ENCODE measurements at regions not wholly inside any gene's neighbourhood (a gene's known extent, or its start where the extent isn't known, plus 50 kb on each side); places are given as distances from the start of the nearest gene placed in this dataset.
A peak's percentile ranks its signal among the peaks of the same experiment; 100 is the strongest.

GRCh38 chr10:63744060-63744941 lies 223.1 kb downstream of the REEP3 start:
- peak; percentile 34 for DNase-seq (ENCODE audit: low spot score)

GRCh38 chr10:63749915-63750314 lies 228.7 kb downstream of the REEP3 start:
- no peak for DNase-seq (ENCODE audit: low spot score)

- DNase-seq (ENCODE audit: low spot score): no peak
Measured at GRCh38 chr10:63751836-63752235, 230.6 kb downstream of the REEP3 start.

GRCh38 chr10:63752318-63752717 lies 231.1 kb downstream of the REEP3 start:
- DNase-seq (ENCODE audit: low spot score): no peak

- no peak for DNase-seq (ENCODE audit: low spot score)
Measured at GRCh38 chr10:63753808-63754207, 232.6 kb downstream of the REEP3 start.

GRCh38 chr10:63755441-63755840 lies 234.2 kb downstream of the REEP3 start:
- no peak for DNase-seq (ENCODE audit: low spot score)

GRCh38 chr10:63757067-63757466 lies 235.9 kb downstream of the REEP3 start:
- DNase-seq (ENCODE audit: low spot score): no peak

GRCh38 chr10:63758080-63758479 lies 236.9 kb downstream of the REEP3 start:
- peak; percentile 7 for DNase-seq (ENCODE audit: low spot score)

- DNase-seq (ENCODE audit: low spot score): no peak
Measured at GRCh38 chr10:63759335-63759734, 238.1 kb downstream of the REEP3 start.

GRCh38 chr10:63760034-63760707 lies 239.0 kb downstream of the REEP3 start:
- peak; percentile 30 for DNase-seq (ENCODE audit: low spot score)

GRCh38 chr10:63760708-63761047 lies 239.5 kb downstream of the REEP3 start:
- no peak for DNase-seq (ENCODE audit: low spot score)

- no peak for DNase-seq (ENCODE audit: low spot score)
Measured at GRCh38 chr10:63761243-63761642, 240.0 kb downstream of the REEP3 start.

GRCh38 chr10:63763744-63764143 lies 242.5 kb downstream of the REEP3 start:
- DNase-seq (ENCODE audit: low spot score): peak; percentile 18

- DNase-seq (ENCODE audit: low spot score): peak; percentile 56
Measured at GRCh38 chr10:63765126-63765525, 243.9 kb downstream of the REEP3 start.

- peak; percentile 25 for DNase-seq (ENCODE audit: low spot score)
Measured at GRCh38 chr10:63766745-63767137, 245.5 kb downstream of the REEP3 start.

- peak; percentile 59 for DNase-seq (ENCODE audit: low spot score)
Measured at GRCh38 chr10:63767138-63767801, 246.1 kb downstream of the REEP3 start.

- DNase-seq (ENCODE audit: low spot score): no peak
Measured at GRCh38 chr10:63769367-63769766, 248.2 kb downstream of the REEP3 start.

- no peak for DNase-seq (ENCODE audit: low spot score)
Measured at GRCh38 chr10:63770523-63770922, 249.3 kb downstream of the REEP3 start.

- DNase-seq (ENCODE audit: low spot score): no peak
Measured at GRCh38 chr10:63772491-63772890, 251.3 kb downstream of the REEP3 start.

- no peak for DNase-seq (ENCODE audit: low spot score)
Measured at GRCh38 chr10:63773106-63773505, 251.9 kb downstream of the REEP3 start.

GRCh38 chr10:63773962-63774361 lies 252.8 kb downstream of the REEP3 start:
- no peak for DNase-seq (ENCODE audit: low spot score)

GRCh38 chr10:63780101-63780500 lies 258.9 kb downstream of the REEP3 start:
- no peak for DNase-seq (ENCODE audit: low spot score)

GRCh38 chr10:63781226-63781625 lies 260.0 kb downstream of the REEP3 start:
- DNase-seq (ENCODE audit: low spot score): no peak

All from AG08395 (cell line).